B cell (primary cell): ENCODE measurements at regions not wholly inside any gene's neighbourhood (a gene's known extent, or its start where the extent isn't known, plus 50 kb on each side); places are given as distances from the start of the nearest gene placed in this dataset.

Experiments
- CTCF ChIP-seq: fragments of 200-600 bp; IDR thresholded peaks from one replicate; pipeline ENCODE4 v1.8.0; 2022; ENCODE audit warnings: antibody characterized with exemption, mild to moderate bottlenecking
- EZH2 ChIP-seq: IDR thresholded peaks from 2 replicates; pipeline ENCODE4 v1.6.1; 2012; ENCODE audit warnings: borderline replicate concordance, low read depth, mild to moderate bottlenecking, moderate library complexity, low read length; ENCODE audit not compliant: insufficient read depth, poor library complexity, severe bottlenecking

GRCh38 chr1:209527372-209527771, 56.1 kb upstream of the CAMK1G start:
- TF ChIP-seq CTCF, result no peak
- TF ChIP-seq EZH2, result no peak
